DND-41 (cell line): ENCODE measurements at regions not wholly inside any gene's neighbourhood (a gene's known extent, or its start where the extent isn't known, plus 50 kb on each side); places are given as distances from the start of the nearest gene placed in this dataset.
"Not testable (repeated sequence)": the region's sequence is repeated elsewhere in the genome, so short reads cannot be mapped to it uniquely, and the experiment has no call there.

Experiments
- ATAC-seq: fragments of 200-7000 bp; cut with Tn5 transposase; 3 replicates; pipeline ENCODE4 v1.9.1; 2021; ENCODE audit warnings: low read depth; ENCODE audit not compliant: insufficient read depth
- DNase-seq: peaks from one replicate; pipeline ENCODE4 v3.0.0-alpha.2; 2020
- H2AFZ ChIP-seq: 2 replicates; pipeline ENCODE4 v1.6.0; 2012; ENCODE audit warnings: low read depth, low read length
- H3K27ac ChIP-seq: 2 replicates; pipeline ENCODE4 v1.5.1; 2012; ENCODE audit warnings: low read length, inconsistent platforms
- H3K27me3 ChIP-seq: fragments of 200-600 bp; sonication (generic); 2 replicates; pipeline ENCODE4 v1.6.0; 2012; ENCODE audit warnings: low read length, mild to moderate bottlenecking, inconsistent platforms; ENCODE audit not compliant: insufficient read depth, poor library complexity
- H3K36me3 ChIP-seq: 2 replicates; pipeline ENCODE4 v1.5.1; 2012; ENCODE audit warnings: low read length, inconsistent platforms; ENCODE audit not compliant: insufficient read depth
- H3K4me1 ChIP-seq: 2 replicates; pipeline ENCODE4 v1.5.1; 2012; ENCODE audit warnings: mild to moderate bottlenecking, low read length; ENCODE audit not compliant: insufficient read depth
- H3K4me2 ChIP-seq: 2 replicates; pipeline ENCODE4 v1.6.0; 2012; ENCODE audit warnings: mild to moderate bottlenecking, moderate library complexity, low read length, inconsistent platforms; ENCODE audit not compliant: insufficient read depth
- H3K4me3 ChIP-seq, 2 experiments: fragments of 200-600 bp in 1 of 2; shearing (Covaris generic) in 1 of 2; 2 replicates each; pipeline ENCODE4 v1.5.1; 2012 to 2016; ENCODE audit warnings: inconsistent platforms in 2 of 2, low read length in 2 of 2, mild to moderate bottlenecking in 2 of 2, low read depth in 1 of 2, moderate library complexity in 1 of 2
- H3K79me2 ChIP-seq: 2 replicates; pipeline ENCODE4 v1.6.0; 2012; ENCODE audit warnings: low read length, inconsistent platforms; ENCODE audit not compliant: insufficient read depth
- H3K9ac ChIP-seq: 2 replicates; pipeline ENCODE4 v1.6.0; 2012; ENCODE audit warnings: low read depth, mild to moderate bottlenecking, inconsistent platforms, low read length, moderate library complexity
- H3K9me3 ChIP-seq: 2 replicates; pipeline ENCODE4 v1.5.1; 2012; ENCODE audit warnings: low read length, moderate library complexity, mild to moderate bottlenecking, inconsistent platforms; ENCODE audit not compliant: insufficient read depth, severe bottlenecking
- H4K20me1 ChIP-seq: 2 replicates; pipeline ENCODE4 v1.6.0; 2012; ENCODE audit warnings: low read length; ENCODE audit not compliant: insufficient read depth
- CTCF ChIP-seq: IDR thresholded peaks from 2 replicates; pipeline ENCODE4 v1.5.1; 2012; ENCODE audit warnings: borderline replicate concordance, low read length, moderate library complexity, mild to moderate bottlenecking; ENCODE audit not compliant: poor library complexity, severe bottlenecking; ENCODE audit errors: extremely low read depth
- EZH2 ChIP-seq: IDR thresholded peaks from 3 replicates; pipeline ENCODE4 v1.6.1; 2012; ENCODE audit warnings: borderline replicate concordance, low read depth, mild to moderate bottlenecking, moderate library complexity, low read length, inconsistent platforms; ENCODE audit not compliant: severe bottlenecking

GRCh38 chr11:100528872-100529416, 158.1 kb upstream of the ARHGAP42 start:
- ATAC-seq = no peak
- no peak overlapping the region for H3K4me3 ChIP-seq
- no peaks in the 10 kb centered on the region for H4K20me1 ChIP-seq
- no peaks in the 10 kb centered on the region for H3K9me3 ChIP-seq
- no peak overlapping the region for H3K9ac ChIP-seq
- H3K27me3 ChIP-seq = no peaks in the 10 kb centered on the region
- H2AFZ ChIP-seq = no peak overlapping the region
- no peaks in the 10 kb centered on the region for H3K79me2 ChIP-seq
- H3K36me3 ChIP-seq = no peaks in the 10 kb centered on the region
- TF ChIP-seq EZH2 = no peak
- TF ChIP-seq CTCF = no peak
- H3K4me2 ChIP-seq = no peak overlapping the region
- H3K27ac ChIP-seq = no peak overlapping the region
- DNase-seq = no peak
- H3K4me1 ChIP-seq = no peaks in the 10 kb centered on the region

GRCh38 chr11:100531290-100531689, 155.8 kb upstream of the ARHGAP42 start:
- H3K79me2 ChIP-seq, H2AFZ ChIP-seq, H3K9me3 ChIP-seq, H3K9ac ChIP-seq, ATAC-seq, DNase-seq, H3K4me2 ChIP-seq, H3K27ac ChIP-seq, H4K20me1 ChIP-seq, H3K4me3 ChIP-seq, H3K36me3 ChIP-seq, H3K27me3 ChIP-seq, H3K4me1 ChIP-seq: not testable (repeated sequence)

- Histone ChIP-seq H3K27ac (no peak overlapping the region), H4K20me1 (no peaks in the 10 kb centered on the region), H3K9ac (no peak overlapping the region), H2AFZ (no peak overlapping the region), H3K27me3 (no peaks in the 10 kb centered on the region), H3K4me3 (no peak overlapping the region), H3K79me2 (no peaks in the 10 kb centered on the region), H3K4me2 (no peak overlapping the region), H3K36me3 (no peaks in the 10 kb centered on the region), H3K9me3 (no peaks in the 10 kb centered on the region), H3K4me1 (no peaks in the 10 kb centered on the region)
- no peak for ATAC-seq
- no peak for TF ChIP-seq EZH2
- no peak for TF ChIP-seq CTCF
- no peak for DNase-seq
Measured at GRCh38 chr11:100536979-100537378, 150.1 kb upstream of the ARHGAP42 start.

GRCh38 chr11:100543386-100543785, 143.7 kb upstream of the ARHGAP42 start:
- no peaks in the 10 kb centered on the region for H3K4me1 ChIP-seq
- no peaks in the 10 kb centered on the region for H3K27me3 ChIP-seq
- H3K9me3 ChIP-seq = no peaks in the 10 kb centered on the region
- no peak overlapping the region for H3K4me3 ChIP-seq
- H2AFZ ChIP-seq = no peak overlapping the region
- H4K20me1 ChIP-seq = no peaks in the 10 kb centered on the region
- H3K9ac ChIP-seq = no peak overlapping the region
- H3K4me2 ChIP-seq = no peak overlapping the region
- DNase-seq (no peak), ATAC-seq (no peak)
- H3K36me3 ChIP-seq = no peaks in the 10 kb centered on the region
- no peaks in the 10 kb centered on the region for H3K79me2 ChIP-seq
- TF ChIP-seq EZH2 (no peak), CTCF (no peak)
- H3K27ac ChIP-seq = no peak overlapping the region
